NCI-H446 (cell line): ENCODE measurements at regions not wholly inside any gene's neighbourhood (a gene's known extent, or its start where the extent isn't known, plus 50 kb on each side); places are given as distances from the start of the nearest gene placed in this dataset.

Experiments
- DNase-seq, 2 experiments: peaks; one replicate each; lab custom pipeline; 2025; lab: John Stamatoyannopoulos, UW

DNA sequence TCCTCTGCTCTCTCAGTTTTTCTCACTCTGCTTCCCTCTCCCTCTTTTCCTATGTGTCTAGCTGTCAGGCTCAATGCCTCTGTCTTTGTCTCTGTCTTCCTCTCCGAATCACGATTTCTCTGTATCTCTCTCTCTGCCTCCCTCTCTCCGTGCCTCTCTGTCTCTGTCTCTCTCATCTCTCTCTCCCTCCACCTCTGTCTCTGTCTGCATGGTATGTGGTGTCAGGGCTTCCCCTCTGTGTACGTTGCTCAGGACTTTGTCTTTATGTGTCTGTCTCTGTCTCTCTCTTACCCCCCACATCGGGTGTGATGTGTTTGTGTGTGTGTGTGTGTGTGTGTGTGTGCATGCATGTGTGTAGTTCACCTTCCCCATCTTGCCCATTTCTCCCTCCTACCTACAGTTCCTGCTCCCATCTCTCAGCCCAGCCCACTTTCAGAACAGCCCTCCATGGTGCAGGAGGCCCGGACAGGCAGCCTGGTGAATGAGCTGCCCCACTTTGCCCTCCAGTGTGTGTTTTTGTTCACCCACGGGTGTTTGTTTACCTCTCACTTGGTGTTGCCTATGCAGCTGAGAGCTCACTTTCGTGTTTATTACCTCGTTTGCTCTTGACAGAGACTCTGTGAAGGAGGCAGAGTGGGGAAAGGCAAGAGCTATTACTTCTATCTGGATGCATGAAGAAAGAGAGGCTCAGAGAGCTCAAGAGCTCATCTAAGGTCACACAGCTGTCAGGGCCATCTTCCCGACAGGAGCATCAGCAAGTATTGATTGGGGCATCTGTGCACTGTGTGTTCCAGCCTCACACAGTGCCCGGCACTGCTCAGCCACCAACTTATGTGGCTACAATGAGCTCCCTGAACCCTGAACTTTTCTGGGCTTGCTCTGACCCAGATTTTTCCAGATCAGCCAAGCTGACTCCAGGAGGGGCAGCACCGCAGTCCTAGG lies 163.5 kb upstream of the ZMIZ1 start:
- no peak for DNase-seq

GRCh38 chr10:78905957-78906308 lies 162.8 kb upstream of the ZMIZ1 start:
- DNase-seq, result no peak

- no peak for DNase-seq
Observed at GRCh38 chr10:78906734-78907390, 161.9 kb upstream of the ZMIZ1 start.

GRCh38 chr10:78907551-78908211 lies 161.1 kb upstream of the ZMIZ1 start:
- no peak for DNase-seq

- DNase-seq, result no peak
Observed at GRCh38 chr10:78909221-78909620, 159.5 kb upstream of the ZMIZ1 start.

GRCh38 chr10:78910021-78910420 lies 158.7 kb upstream of the ZMIZ1 start:
- no peak for DNase-seq

GRCh38 chr10:78910476-78910875 lies 158.3 kb upstream of the ZMIZ1 start:
- DNase-seq, result no peak

GRCh38 chr10:78910886-78911285 lies 157.9 kb upstream of the ZMIZ1 start:
- DNase-seq, result no peak

DNA sequence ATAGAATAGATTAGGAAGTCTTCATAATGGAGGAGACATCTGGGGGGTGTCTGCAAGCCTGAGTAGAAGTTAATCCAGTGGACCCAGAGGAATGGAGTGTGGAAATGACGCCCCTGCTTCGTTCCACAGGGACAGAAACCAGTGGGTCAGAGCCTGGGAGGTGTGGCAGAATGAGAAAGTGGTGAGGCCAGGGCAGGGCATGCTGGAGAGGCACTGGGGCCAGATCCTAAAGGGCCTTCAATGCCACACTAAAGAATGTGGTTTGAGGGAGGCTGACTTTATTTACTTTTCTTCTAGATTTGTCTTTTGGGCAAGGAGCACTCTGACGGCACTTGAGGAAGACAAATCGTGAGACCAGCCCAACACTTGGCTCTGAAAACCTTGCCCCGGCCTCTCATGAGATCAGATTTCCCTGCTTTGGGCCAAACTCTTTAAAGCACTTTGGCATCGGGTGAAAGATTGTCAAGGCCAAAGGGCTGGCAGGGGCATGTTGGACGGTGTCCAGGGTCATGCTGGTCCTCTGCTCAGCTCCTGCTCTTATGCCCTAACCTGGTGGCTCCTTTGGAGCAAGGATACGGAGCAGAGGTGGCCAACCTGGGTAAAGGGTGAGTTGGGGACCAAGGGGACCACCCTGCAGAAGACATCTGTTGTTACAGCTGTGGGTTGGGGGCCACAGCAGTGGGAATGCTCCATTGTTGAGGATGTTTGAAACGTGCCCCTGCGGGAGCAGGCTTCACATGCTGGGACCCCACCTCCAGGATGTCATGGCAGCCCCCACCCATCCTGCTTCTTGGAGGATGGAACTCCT lies 157.0 kb upstream of the ZMIZ1 start:
- DNase-seq, result peak in 1 of 2 experiments; percentile 57

DNA sequence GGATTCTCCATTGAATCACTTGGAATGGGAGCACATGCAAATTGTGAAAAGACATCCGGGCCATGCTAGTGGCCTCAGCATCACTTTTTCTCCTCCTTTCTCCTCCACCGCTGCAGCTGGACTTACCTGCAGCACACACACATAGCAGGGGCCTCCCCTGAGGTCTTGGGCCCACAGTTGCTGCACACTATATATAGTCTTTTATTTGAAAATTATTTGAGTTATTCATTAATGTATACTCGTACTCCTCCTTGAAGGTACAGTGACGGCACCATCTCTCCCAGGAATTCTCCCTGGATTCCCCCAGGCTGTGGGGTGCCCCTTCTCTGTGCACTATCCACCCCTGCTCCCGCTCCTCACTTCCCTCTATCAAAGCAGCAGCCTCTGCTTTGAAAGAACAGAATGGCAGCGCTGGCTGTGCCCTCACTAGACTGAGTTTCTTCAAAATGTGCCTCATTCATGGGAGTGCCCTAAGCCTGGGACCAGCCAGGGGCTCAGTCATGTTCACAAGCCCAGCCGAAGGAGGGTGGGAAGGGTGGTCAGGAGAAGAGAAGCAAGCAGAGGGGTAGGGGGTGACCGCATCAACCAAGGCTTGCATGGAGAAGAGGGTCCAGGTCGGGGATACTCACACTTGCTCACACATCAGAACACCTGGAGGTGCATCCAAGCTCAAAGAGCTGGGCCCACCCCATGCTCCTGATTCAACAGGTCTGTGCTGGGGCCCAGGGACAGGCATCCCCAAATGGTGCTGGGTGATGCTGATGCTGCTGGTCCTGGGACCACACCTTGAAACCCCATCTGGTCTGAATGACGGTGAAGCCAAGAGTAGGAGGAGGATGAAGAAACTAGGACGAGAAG lies 156.2 kb upstream of the ZMIZ1 start:
- DNase-seq, result no peak

DNA sequence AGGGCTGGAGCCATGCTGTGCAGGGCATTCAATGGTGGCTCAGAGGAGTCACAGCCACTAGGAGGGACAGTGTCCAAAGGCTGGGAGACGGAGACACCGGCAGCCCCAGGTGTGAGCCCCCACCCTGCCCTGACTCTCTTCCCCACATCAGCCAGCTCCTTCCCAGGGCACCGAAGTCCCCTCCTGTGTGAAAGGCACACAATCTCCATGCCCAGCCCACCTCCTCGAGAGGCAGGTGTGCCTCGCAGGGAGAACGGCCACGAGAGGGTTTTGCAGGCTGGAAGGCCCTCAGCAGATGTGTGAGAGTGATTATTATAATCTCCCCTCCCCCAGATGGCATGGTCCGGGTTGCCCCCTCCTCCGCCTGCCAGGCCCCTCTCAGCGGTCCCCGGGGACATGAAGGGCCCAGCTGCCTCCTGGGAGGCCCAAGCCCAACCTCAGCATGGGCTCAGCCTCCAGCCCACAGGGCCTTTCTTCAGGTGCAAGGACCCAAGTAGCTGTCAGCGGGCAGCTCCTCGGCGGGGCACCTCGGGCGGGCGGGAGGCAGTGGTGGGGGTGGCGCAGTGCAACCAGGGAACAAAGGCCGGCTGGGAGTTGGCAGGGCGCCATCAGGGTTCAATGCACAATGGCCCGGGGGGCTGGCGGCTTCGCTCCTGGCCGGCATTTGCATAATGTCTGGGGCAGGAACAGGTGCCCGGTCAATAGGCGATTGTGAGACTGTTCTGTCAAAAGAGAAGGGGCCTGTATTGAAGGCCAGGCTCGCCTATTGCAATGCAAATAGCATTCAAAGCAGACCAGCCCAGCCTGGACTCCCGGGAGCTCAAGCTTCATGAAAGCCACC lies 155.3 kb upstream of the ZMIZ1 start:
- no peak for DNase-seq

- no peak for DNase-seq
Observed at GRCh38 chr10:78914060-78914378, 154.7 kb upstream of the ZMIZ1 start.

GRCh38 chr10:78914502-78915189 lies 154.1 kb upstream of the ZMIZ1 start:
- DNase-seq, result no peak

GRCh38 chr10:78915190-78915518 lies 153.6 kb upstream of the ZMIZ1 start:
- DNase-seq, result no peak

- DNase-seq, result no peak
Observed at GRCh38 chr10:78916227-78916626, 152.5 kb upstream of the ZMIZ1 start.

GRCh38 chr10:78919181-78919966 lies 149.4 kb upstream of the ZMIZ1 start:
- DNase-seq, result no peak

DNA sequence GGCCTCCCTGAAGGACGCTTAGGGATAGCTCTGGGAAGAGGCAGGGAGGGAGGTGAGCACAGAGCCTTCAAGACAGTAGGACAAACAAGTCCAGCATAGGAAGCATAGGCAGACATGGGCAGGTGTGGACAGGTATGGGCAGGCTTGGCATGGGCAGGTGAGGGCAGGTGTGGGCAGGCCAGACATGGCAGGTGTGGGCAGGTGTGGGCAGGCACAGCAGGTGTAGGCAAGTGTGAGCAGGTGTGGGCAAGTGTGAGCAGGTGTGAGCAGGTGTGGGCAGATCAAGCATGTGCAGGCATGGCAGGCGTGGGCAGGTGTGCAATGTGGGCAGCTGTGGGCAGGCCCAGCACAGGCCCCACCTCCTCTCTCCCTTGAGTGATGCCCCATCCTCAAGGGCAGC lies 148.8 kb upstream of the ZMIZ1 start:
- no peak for DNase-seq

GRCh38 chr10:78921895-78922294 lies 146.9 kb upstream of the ZMIZ1 start:
- DNase-seq, result peak; percentile 11 to 29
